ENCODE measurements at regions not wholly inside any gene's neighbourhood (a gene's known extent, or its start where the extent isn't known, plus 50 kb on each side); places are given as distances from the start of the nearest gene placed in this dataset.

DNA sequence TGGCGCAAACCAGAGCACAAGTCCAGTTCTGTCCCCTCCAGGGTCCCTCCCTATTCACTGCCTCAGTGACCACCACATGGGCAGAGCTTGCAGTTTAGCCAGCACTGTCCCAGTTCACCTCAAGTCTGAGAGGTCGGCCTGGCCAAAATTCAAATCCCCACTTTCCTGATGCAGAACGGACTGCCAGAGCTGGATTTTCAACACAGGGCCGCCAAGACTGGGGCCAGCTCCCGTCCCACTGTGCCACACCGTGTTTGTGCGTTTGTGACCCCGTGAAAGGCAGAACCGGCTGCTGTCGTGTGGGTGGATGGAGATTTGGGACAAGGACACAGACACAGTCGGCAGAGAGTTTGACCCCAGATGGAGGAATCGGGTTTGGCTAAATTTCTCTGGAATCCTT, 176.7 kb downstream of the URI1 start:
- TF ChIP-seq, protein P1, sequence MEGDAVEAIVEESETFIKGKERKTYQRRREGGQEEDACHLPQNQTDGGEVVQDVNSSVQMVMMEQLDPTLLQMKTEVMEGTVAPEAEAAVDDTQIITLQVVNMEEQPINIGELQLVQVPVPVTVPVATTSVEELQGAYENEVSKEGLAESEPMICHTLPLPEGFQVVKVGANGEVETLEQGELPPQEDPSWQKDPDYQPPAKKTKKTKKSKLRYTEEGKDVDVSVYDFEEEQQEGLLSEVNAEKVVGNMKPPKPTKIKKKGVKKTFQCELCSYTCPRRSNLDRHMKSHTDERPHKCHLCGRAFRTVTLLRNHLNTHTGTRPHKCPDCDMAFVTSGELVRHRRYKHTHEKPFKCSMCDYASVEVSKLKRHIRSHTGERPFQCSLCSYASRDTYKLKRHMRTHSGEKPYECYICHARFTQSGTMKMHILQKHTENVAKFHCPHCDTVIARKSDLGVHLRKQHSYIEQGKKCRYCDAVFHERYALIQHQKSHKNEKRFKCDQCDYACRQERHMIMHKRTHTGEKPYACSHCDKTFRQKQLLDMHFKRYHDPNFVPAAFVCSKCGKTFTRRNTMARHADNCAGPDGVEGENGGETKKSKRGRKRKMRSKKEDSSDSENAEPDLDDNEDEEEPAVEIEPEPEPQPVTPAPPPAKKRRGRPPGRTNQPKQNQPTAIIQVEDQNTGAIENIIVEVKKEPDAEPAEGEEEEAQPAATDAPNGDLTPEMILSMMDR (IDR thresholded peaks at IDR 0.05), result no peak
- no peak for TF ChIP-seq POLR2A (IDR thresholded peaks at IDR 0.05)
- intact Hi-C loops (cut with DNase I), result no loop called here
- Histone ChIP-seq H3K4me3 (no peak overlapping the region), H3K4me1 (no peaks in the 10 kb centered on the region), H3K27me3 (no peaks in the 10 kb centered on the region), H3K36me3 (replicated peaks in 1 of 2; ENCODE audit: insufficient read depth in 1 of 2, low read depth in 2 of 2) (no peaks in the 10 kb centered on the region), H3K27ac (no peak overlapping the region), H3K9me3 (no peaks in the 10 kb centered on the region)
- whole genome bisulfite sequencing, 2 donors, result 39 to 54% methylated on average over 7 to 12 of the region's 12 CpGs
- no peak for ATAC-seq
- no peak for DNase-seq

DNA sequence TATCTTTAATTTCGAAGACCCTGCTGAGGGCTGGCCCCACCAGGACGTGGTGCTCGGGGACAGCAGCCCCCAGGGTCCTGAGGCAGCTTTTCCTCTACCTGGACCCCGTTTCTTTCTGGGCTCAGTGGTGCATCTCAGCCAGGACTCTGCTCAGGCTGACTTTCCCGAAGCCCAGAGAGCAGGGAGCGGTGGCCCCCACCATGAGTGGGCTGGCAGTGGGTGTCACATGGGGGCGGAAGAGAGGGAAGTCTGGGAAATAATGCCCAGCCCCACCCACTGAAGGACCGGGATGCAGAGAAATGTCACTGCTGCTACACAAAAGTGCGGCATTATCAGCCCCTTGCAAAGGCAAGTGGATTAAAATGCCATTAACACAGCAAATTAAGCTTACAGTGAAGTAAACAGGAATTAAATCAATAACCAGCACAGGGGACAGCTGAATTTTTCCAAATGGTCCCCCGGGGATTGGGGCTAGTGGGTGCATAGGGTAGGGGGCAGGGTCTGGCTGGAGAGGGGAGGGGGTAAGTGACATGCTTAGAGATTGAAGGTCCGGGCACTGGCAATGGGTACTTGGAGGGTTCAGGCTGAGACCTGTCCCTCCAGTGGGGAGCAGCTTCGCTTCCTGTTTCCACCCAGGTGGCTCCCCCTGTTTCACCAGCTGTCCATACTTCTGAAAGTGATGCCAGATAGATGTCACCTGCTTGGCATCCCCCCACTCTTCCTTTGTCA, 177.3 kb downstream of the URI1 start:
- ATAC-seq, result no peak
- Histone ChIP-seq H3K27ac (no peak overlapping the region), H3K4me1 (no peaks in the 10 kb centered on the region), H3K36me3 (replicated peaks in 1 of 2; ENCODE audit: insufficient read depth in 1 of 2, low read depth in 2 of 2) (no peaks in the 10 kb centered on the region), H3K9me3 (no peaks in the 10 kb centered on the region), H3K4me3 (no peak overlapping the region), H3K27me3 (no peaks in the 10 kb centered on the region)
- DNase-seq, result no peak
- intact Hi-C loops (cut with DNase I), result no loop called here
- WGBS, 2 donors, result 25 to 41% methylated on average over 7 to 12 of the region's 12 CpGs
- TF ChIP-seq, protein P1 (IDR thresholded peaks at IDR 0.05), result no peak
- no peak for TF ChIP-seq POLR2A (IDR thresholded peaks at IDR 0.05)

DNA sequence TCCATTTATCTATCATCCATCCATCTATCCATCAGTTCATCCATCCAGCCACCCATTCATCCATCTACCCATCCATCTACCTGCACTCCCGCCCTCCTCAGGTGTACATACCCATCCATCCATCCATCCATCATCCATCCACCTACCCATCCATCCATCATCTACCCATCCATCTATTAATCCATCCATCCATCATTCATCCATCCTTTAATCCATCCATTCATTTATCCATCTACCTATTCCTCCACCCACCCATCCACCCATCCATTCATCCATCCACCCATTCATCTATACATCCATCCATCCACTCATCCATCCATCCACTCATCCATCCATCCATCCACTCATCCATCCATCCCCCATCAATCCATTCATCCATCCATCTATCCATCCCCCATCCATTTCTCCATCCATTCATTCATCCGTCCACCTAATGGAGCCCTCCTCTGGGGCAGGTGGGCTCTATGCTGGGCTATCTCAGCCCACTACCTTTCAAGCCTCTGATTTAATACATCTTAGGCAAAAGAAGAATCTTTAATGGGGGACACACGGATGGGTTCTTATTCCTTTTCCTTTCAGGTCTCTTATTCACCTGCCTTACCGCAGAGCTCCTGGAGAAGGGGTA, 178.9 kb downstream of the URI1 start:
- H3K27me3 ChIP-seq, result no peaks in the 10 kb centered on the region
- no peak for DNase-seq
- no peaks in the 10 kb centered on the region for H3K4me1 ChIP-seq
- H3K9me3 ChIP-seq, result no peaks in the 10 kb centered on the region
- WGBS, 2 donors, result 66 to 72% methylated on average over 4 of the region's 4 CpGs
- H3K27ac ChIP-seq, result no peak overlapping the region
- intact Hi-C loops (cut with DNase I), result no loop called here
- no peaks in the 10 kb centered on the region for H3K36me3 ChIP-seq (replicated peaks in 1 of 2; ENCODE audit: insufficient read depth in 1 of 2, low read depth in 2 of 2)
- H3K4me3 ChIP-seq, result no peak overlapping the region
- no peak for ATAC-seq
- no peak for TF ChIP-seq POLR2A (IDR thresholded peaks at IDR 0.05)
- TF ChIP-seq, protein P1 (IDR thresholded peaks at IDR 0.05), result no peak

DNA sequence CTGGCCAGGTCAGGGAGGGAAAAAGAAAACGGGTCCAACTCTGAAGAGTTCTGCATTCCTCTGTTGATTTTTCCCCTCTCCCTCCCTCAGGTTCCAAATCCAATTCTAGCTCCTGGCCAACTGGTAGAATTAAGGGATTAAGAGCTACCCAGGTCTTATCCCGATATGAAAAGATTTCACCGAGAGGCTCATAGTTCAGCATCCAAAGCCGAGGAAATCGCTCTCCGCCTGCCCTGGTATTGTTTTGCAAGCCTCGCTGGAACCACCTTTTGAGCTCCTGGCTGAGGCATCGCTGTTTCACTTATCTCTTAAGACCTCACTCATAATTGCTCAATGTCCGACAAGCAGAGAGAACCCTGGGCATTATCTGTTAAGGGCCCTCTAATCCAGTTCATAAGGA, 180.4 kb downstream of the URI1 start:
- no peaks in the 10 kb centered on the region for H3K27me3 ChIP-seq
- no peak overlapping the region for H3K4me3 ChIP-seq
- intact Hi-C loops (cut with DNase I), result no loop called here
- no peak for ATAC-seq
- no peak for DNase-seq
- H3K27ac ChIP-seq, result no peak overlapping the region
- no peaks in the 10 kb centered on the region for H3K36me3 ChIP-seq (replicated peaks in 1 of 2; ENCODE audit: insufficient read depth in 1 of 2, low read depth in 2 of 2)
- H3K9me3 ChIP-seq, result no peaks in the 10 kb centered on the region
- 63 to 68% methylated on average over 9 of the region's 9 CpGs for WGBS, 2 donors
- no peaks in the 10 kb centered on the region for H3K4me1 ChIP-seq
- no peak for TF ChIP-seq POLR2A (IDR thresholded peaks at IDR 0.05)
- TF ChIP-seq, protein P1 (IDR thresholded peaks at IDR 0.05), result no peak

DNA sequence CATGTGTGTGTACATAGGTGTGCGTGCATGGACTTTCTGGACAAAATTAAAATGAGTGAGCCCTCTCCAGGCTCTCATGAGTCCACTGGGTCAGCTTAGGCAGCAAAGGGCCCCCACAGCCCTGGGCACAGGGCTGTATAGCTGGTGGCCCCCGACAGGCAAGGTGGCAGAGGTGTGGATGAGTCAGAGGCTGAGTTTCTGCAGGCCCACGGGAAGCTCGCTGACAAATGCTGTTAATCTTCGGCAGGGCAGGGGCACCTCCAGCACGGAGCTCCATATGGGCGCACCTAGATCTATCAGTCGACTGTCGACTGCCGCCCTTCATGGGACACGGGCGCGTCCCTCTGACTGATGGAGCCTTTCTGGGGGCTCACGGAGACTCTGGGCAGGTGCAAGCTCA, 181.1 kb downstream of the URI1 start:
- no peak overlapping the region for H3K27ac ChIP-seq
- no peaks in the 10 kb centered on the region for H3K4me1 ChIP-seq
- no peaks in the 10 kb centered on the region for H3K9me3 ChIP-seq
- 66 to 76% methylated on average over 5 to 14 of the region's 14 CpGs for WGBS, 2 donors
- H3K36me3 ChIP-seq (replicated peaks in 1 of 2; ENCODE audit: insufficient read depth in 1 of 2, low read depth in 2 of 2), result no peaks in the 10 kb centered on the region
- intact Hi-C loops (cut with DNase I), result no loop called here
- DNase-seq (no peak), ATAC-seq (no peak)
- H3K4me3 ChIP-seq, result no peak overlapping the region
- no peak for TF ChIP-seq POLR2A (IDR thresholded peaks at IDR 0.05)
- TF ChIP-seq, protein P1 (IDR thresholded peaks at IDR 0.05), result no peak
- H3K27me3 ChIP-seq, result no peaks in the 10 kb centered on the region

All from body of pancreas (tissue), 4 donors.